GM12878 (cell line): ENCODE measurements at regions not wholly inside any gene's neighbourhood (a gene's known extent, or its start where the extent isn't known, plus 50 kb on each side); places are given as distances from the start of the nearest gene placed in this dataset.

Source experiments
- ATAC-seq: fragments of 200-7000 bp; cut with Tn5 transposase; 3 replicates; pipeline ENCODE4 v1.9.1; 2020; ENCODE audit warnings: mild to moderate bottlenecking, moderate library complexity
- BruUV-seq: library from RNA; stranded (reverse); fragments of 400-500 nt; replicated peaks from 2 replicates; lab custom pipeline; 2021; lab: Mats Ljungman, UMichigan
- CTCF ChIA-PET: fragments of 300-600 bp; sonication (Branson Sonifier 250); formaldehyde crosslinking; extraction: SDS; loops from one replicate; lab custom pipeline; 2021; ENCODE audit warnings: inconsistent platforms; lab: Yijun Ruan, JAX
- POLR2A ChIA-PET: fragments of 350-600 bp; formaldehyde crosslinking; extraction: SDS; loops from one replicate; lab custom pipeline; 2021; ENCODE audit warnings: inconsistent platforms; lab: Charles Lee
- RAD21 ChIA-PET: fragments of 300-600 bp; sonication (Branson Sonifier 250); formaldehyde crosslinking; loops from one replicate; lab custom pipeline; 2023; ENCODE audit warnings: antibody characterized with exemption; ENCODE audit not compliant: unreplicated experiment; lab: Charles Lee
- SMC1A ChIA-PET: fragments of 300-600 bp; sonication (Branson Sonifier 250); formaldehyde crosslinking; loops from one replicate; lab custom pipeline; 2023; ENCODE audit not compliant: unreplicated experiment, uncharacterized antibody; lab: Charles Lee
- DNase-seq: peaks from one replicate; pipeline ENCODE4 v3.0.0-alpha.2; 2011; ENCODE audit warnings: low read depth, low spot score
- FAIRE-seq: peaks from 3 replicates; lab custom pipeline; 2011; peaks lifted over from hg19 to GRCh38; lab: Jason Lieb, UNC
- H2AFZ ChIP-seq: 2 replicates; pipeline ENCODE4 v1.6.0; 2011; ENCODE audit warnings: low read depth, low read length, control low read depth; ENCODE audit not compliant: control insufficient read depth
- H3K27ac ChIP-seq: 2 replicates; pipeline ENCODE4 v1.5.1; 2011; ENCODE audit warnings: control low read depth; ENCODE audit not compliant: control insufficient read depth, insufficient read depth
- H3K27me3 ChIP-seq, 2 experiments: replicated peaks in 1 of 2; 2 replicates each; pipeline versions ENCODE4 v1.6.0 to v1.6.1; 2011; ENCODE audit warnings: low read length in 1 of 2; ENCODE audit not compliant: control insufficient read depth in 2 of 2, insufficient read depth in 2 of 2
- H3K36me3 ChIP-seq, 2 experiments: 2 replicates each; pipeline ENCODE4 v1.5.1; 2011; ENCODE audit warnings: low read length in 1 of 2; ENCODE audit not compliant: control insufficient read depth in 2 of 2, insufficient read depth in 2 of 2
- H3K4me1 ChIP-seq: 2 replicates; pipeline ENCODE4 v1.6.1; 2011; ENCODE audit warnings: mild to moderate bottlenecking, low read length, moderate library complexity, mixed read lengths; ENCODE audit not compliant: control insufficient read depth, insufficient read depth
- H3K4me2 ChIP-seq: 2 replicates; pipeline ENCODE4 v1.6.0; 2011; ENCODE audit warnings: control low read depth; ENCODE audit not compliant: control insufficient read depth, insufficient read depth
- H3K4me3 ChIP-seq: fragments of 200-600 bp; sonication (generic); 2 replicates; pipeline ENCODE4 v1.5.1; 2016
- H3K79me2 ChIP-seq: 2 replicates; pipeline ENCODE4 v1.6.0; 2011; ENCODE audit warnings: low read length; ENCODE audit not compliant: control insufficient read depth, insufficient read depth
- H3K9ac ChIP-seq: 2 replicates; pipeline ENCODE4 v1.8.0; 2011; ENCODE audit warnings: low read length, control low read depth, mixed read lengths; ENCODE audit not compliant: control insufficient read depth, insufficient read depth
- H3K9me3 ChIP-seq: replicated peaks from 3 replicates; pipeline ENCODE4 v1.5.1; 2011; ENCODE audit warnings: mild to moderate bottlenecking, low read length; ENCODE audit not compliant: control insufficient read depth, insufficient read depth
- H4K20me1 ChIP-seq: 2 replicates; pipeline ENCODE4 v1.6.0; 2011; ENCODE audit not compliant: control insufficient read depth, insufficient read depth
- ESRRA ChIP-seq: IDR thresholded peaks from 2 replicates; pipeline ENCODE4 v1.6.1; 2012; ENCODE audit warnings: mild to moderate bottlenecking, low read length, improper control_type of control experiment
- NFIC ChIP-seq: IDR thresholded peaks from 2 replicates; pipeline ENCODE4 v1.6.1; 2012; ENCODE audit warnings: low read depth, mild to moderate bottlenecking, inconsistent platforms, low read length, moderate library complexity
- NR2C2 ChIP-seq: IDR thresholded peaks from 2 replicates; pipeline ENCODE4 v1.6.1; 2011; ENCODE audit warnings: borderline replicate concordance, low read depth; ENCODE audit not compliant: control insufficient read depth, insufficient read length
- STAT3 ChIP-seq: IDR thresholded peaks from 2 replicates; pipeline ENCODE4 v1.6.1; 2011; ENCODE audit warnings: low read depth, low read length, improper control_type of control experiment
- TCF7 ChIP-seq: IDR thresholded peaks from 2 replicates; pipeline ENCODE4 v1.6.1; 2014; ENCODE audit warnings: antibody characterized with exemption, borderline replicate concordance
- WGBS: methylation state at CpG from one replicate; pipeline ENCODE4 v1.1.6; 2016; ENCODE audit warnings: low lambda C conversion rate; ENCODE audit not compliant: insufficient replicate concordance, insufficient coverage; ENCODE audit errors: missing lambda C conversion rate; 5-methylcytosine and 5-hydroxymethylcytosine counted together
- in situ Hi-C: fragments of 300-500 bp; cut with MboI; formaldehyde crosslinking; loops from 9 replicates; pipeline ENCODE4 v1.14.3; 2018; ENCODE audit warnings: mixed read lengths
- intact Hi-C: fragments of 100-400 bp; cut with micrococcal nuclease; formaldehyde crosslinking; loops from one replicate; pipeline ENCODE4 v1.14.2; 2022; ENCODE audit not compliant: unreplicated experiment
- TF ChIP-seq, protein P1 (sequence below): IDR thresholded peaks from 2 replicates; pipeline ENCODE4 v1.6.1; 2011; ENCODE audit warnings: mild to moderate bottlenecking, low read depth, low read length, moderate library complexity; ENCODE audit not compliant: insufficient replicate concordance
- TF ChIP-seq, protein P2 (sequence below): fragments of 450-650 bp; IDR thresholded peaks from 2 replicates; pipeline ENCODE4 v1.6.1; 2014; ENCODE audit warnings: mild to moderate bottlenecking
- TF ChIP-seq, protein P3 (sequence below): fragments of 450-650 bp; formaldehyde crosslinking; IDR thresholded peaks from 2 replicates; pipeline ENCODE4 v1.4.0; 2020; ENCODE audit warnings: mild to moderate bottlenecking, moderate library complexity

DNA sequence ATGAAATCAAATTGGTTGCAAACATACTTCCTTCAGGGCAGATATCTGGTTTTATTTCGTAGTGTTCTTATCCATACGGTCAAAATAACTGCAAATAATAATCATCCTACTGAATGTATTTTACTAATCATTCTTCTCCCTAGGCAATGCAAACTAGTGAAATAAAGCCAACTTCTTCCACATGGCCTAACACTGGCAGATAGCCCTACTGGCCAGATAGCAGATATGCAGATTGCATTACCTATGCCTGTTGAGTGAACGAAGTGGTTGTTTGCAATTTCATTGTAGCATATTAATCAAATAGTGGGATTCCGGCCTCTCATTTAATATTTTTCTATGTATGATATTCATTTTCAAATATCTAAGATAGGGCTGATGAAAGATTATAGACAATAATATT, 116.2 kb downstream of the CENPF start:
- Histone ChIP-seq H3K4me2 (no peak overlapping the region), H3K9ac (no peak overlapping the region), H4K20me1 (no peaks in the 10 kb centered on the region), H2AFZ (no peak overlapping the region), H3K79me2 (no peaks in the 10 kb centered on the region), H3K27ac (no peak overlapping the region), H3K36me3 (no peaks in the 10 kb centered on the region), H3K4me1 (no peaks in the 10 kb centered on the region), H3K27me3 (no peaks in the 10 kb centered on the region; a peak in 1 of 4 replicates)
- CTCF ChIA-PET, result no interaction called here
- DNase-seq (no peak), FAIRE-seq (no peak)
- no TSS peak for BruUV-seq
- WGBS, result 26% methylated on average over 4 of the region's 4 CpGs
- RAD21 ChIA-PET, result no interaction called here
- SMC1A ChIA-PET, result no interaction called here
- in situ Hi-C loops, result no loop called here
- intact Hi-C loops, result no loop called here
- TF ChIP-seq, protein P1, sequence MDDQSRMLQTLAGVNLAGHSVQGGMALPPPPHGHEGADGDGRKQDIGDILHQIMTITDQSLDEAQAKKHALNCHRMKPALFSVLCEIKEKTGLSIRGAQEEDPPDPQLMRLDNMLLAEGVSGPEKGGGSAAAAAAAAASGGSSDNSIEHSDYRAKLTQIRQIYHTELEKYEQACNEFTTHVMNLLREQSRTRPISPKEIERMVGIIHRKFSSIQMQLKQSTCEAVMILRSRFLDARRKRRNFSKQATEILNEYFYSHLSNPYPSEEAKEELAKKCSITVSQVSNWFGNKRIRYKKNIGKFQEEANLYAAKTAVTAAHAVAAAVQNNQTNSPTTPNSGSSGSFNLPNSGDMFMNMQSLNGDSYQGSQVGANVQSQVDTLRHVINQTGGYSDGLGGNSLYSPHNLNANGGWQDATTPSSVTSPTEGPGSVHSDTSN, result no peak
- TF ChIP-seq, protein P2, sequence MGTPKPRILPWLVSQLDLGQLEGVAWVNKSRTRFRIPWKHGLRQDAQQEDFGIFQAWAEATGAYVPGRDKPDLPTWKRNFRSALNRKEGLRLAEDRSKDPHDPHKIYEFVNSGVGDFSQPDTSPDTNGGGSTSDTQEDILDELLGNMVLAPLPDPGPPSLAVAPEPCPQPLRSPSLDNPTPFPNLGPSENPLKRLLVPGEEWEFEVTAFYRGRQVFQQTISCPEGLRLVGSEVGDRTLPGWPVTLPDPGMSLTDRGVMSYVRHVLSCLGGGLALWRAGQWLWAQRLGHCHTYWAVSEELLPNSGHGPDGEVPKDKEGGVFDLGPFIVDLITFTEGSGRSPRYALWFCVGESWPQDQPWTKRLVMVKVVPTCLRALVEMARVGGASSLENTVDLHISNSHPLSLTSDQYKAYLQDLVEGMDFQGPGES, result no peak
- TF ChIP-seq STAT3, result no peak
- TF ChIP-seq NR2C2, result no peak
- no peak for TF ChIP-seq NFIC
- TF ChIP-seq ESRRA, result no peak
- TF ChIP-seq TCF7, result no peak
- TF ChIP-seq, protein P3, sequence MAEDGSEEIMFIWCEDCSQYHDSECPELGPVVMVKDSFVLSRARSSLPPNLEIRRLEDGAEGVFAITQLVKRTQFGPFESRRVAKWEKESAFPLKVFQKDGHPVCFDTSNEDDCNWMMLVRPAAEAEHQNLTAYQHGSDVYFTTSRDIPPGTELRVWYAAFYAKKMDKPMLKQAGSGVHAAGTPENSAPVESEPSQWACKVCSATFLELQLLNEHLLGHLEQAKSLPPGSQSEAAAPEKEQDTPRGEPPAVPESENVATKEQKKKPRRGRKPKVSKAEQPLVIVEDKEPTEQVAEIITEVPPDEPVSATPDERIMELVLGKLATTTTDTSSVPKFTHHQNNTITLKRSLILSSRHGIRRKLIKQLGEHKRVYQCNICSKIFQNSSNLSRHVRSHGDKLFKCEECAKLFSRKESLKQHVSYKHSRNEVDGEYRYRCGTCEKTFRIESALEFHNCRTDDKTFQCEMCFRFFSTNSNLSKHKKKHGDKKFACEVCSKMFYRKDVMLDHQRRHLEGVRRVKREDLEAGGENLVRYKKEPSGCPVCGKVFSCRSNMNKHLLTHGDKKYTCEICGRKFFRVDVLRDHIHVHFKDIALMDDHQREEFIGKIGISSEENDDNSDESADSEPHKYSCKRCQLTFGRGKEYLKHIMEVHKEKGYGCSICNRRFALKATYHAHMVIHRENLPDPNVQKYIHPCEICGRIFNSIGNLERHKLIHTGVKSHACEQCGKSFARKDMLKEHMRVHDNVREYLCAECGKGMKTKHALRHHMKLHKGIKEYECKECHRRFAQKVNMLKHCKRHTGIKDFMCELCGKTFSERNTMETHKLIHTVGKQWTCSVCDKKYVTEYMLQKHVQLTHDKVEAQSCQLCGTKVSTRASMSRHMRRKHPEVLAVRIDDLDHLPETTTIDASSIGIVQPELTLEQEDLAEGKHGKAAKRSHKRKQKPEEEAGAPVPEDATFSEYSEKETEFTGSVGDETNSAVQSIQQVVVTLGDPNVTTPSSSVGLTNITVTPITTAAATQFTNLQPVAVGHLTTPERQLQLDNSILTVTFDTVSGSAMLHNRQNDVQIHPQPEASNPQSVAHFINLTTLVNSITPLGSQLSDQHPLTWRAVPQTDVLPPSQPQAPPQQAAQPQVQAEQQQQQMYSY (CRISPR knock-in tag), result no peak
- TF ChIP-seq, all 136 proteins: peak for 0
- 0 out of 3 replicates have a peak, but pooled peaks have one; percentile 35 for ATAC-seq
- no peak overlapping the region for H3K4me3 ChIP-seq
- no peaks in the 10 kb centered on the region for H3K9me3 ChIP-seq
- POLR2A ChIA-PET, result no interaction called here
